NCI-H345 (cell line): ENCODE measurements at regions not wholly inside any gene's neighbourhood (a gene's known extent, or its start where the extent isn't known, plus 50 kb on each side); places are given as distances from the start of the nearest gene placed in this dataset.

ENCODE experiments used
- DNase-seq: peaks from one replicate; lab custom pipeline; 2025; lab: John Stamatoyannopoulos, UW

DNA sequence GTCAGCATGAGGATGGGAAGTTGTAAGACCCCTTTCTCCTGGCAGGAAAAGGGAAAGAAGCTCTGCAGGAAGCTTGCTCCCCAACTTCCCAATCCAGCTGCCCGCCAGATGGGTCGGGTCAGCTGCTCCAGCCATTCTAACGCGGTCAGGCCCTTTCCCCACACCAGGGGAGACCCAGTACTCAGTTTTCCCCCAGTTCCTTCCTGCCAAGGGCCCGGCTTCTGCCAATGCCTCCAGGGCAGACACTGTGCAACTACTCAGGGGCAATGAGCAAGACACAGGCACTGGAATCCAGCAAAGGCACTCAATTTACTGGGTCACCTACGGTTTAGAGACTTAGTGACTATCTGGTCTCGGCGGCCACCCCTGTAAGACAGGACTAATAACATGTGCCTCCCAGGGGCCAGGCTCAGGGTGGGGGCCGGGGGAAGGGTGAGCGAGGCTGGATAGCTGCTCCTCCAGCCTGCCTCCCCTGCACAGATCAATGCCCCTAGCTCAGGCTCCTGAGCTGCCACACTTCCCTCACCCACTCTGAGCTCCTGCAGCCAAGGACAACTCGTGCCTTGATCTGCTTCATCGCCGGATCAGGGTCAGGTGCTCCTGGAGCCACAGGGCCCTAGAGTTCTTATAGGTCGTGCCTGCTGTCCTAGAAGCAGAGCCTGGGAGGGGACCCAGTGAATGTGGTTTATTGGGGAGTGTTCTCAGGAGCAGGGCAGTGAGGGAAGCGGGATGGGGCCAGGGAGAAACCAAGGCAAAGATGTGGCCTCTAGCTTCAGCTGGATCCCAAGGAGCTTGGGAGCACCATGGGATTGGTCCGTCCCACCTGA is 171.1 kb downstream of the ZFP36L2 start:
- DNase-seq, result no peak

- DNase-seq, result no peak
Observed at GRCh38 chr2:43054367-43054766, 172.0 kb downstream of the ZFP36L2 start.

DNA sequence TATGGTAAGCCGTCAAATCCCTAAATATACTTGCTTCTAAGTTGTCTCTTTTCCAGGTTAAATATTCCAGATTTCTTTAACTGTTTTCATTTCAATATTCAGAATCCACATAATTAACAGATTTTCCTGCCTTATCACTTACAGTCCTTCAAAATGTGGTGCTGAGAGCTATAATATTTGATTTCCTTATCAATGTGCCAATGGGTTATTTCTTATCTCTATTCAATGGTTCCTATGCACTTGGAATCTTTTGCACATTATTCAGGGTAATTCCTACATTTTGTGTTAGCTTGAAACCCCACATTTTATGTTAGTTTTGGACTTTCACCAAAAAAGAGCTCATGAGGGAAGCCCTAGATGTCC is 173.5 kb downstream of the ZFP36L2 start:
- no peak for DNase-seq

DNA sequence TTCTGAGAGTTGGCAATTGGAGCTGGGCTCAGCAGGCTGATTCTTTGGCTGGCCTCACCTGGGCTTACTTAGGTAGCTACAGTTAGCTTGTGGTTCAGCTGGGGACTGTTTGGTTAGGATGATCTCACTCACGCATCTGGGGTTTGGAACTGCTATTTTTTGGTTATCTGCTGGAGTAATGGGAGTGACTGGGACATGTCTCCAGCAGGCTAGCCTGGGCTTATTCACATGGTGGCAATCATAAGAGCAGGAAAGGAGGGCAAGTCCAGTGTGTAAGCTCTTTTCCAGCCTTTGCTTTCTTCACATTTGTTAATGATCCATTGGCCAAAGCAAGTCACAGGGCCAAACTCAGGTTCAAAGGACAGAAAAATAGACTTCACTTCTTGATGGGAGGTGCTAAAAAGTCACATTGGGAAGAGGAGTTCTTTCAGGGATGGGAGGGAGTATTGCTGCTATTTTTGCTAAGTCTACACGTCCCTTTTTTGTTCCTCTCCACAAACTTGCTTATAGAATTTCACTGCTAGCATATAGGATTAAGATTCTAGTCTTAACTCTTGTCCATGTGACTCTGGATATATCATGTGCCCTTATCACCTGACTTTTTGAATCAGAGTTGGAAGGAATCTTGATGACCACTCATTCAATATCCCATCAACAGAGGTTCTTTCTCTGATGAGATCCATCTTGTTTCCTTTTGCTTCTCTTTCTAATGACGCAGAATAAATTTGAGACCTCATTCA is 174.0 kb downstream of the ZFP36L2 start:
- DNase-seq, result no peak

- DNase-seq, result no peak
Observed at GRCh38 chr2:43051338-43051737, 175.1 kb downstream of the ZFP36L2 start.

- DNase-seq, result no peak
Observed at GRCh38 chr2:43050866-43051265, 175.5 kb downstream of the ZFP36L2 start.

- DNase-seq, result no peak
Observed at GRCh38 chr2:43049836-43050801, 176.3 kb downstream of the ZFP36L2 start.

- no peak for DNase-seq
Observed at GRCh38 chr2:43047187-43047780, 179.1 kb downstream of the ZFP36L2 start.

GRCh38 chr2:43045866-43046265 is 180.5 kb downstream of the ZFP36L2 start:
- DNase-seq, result no peak

DNA sequence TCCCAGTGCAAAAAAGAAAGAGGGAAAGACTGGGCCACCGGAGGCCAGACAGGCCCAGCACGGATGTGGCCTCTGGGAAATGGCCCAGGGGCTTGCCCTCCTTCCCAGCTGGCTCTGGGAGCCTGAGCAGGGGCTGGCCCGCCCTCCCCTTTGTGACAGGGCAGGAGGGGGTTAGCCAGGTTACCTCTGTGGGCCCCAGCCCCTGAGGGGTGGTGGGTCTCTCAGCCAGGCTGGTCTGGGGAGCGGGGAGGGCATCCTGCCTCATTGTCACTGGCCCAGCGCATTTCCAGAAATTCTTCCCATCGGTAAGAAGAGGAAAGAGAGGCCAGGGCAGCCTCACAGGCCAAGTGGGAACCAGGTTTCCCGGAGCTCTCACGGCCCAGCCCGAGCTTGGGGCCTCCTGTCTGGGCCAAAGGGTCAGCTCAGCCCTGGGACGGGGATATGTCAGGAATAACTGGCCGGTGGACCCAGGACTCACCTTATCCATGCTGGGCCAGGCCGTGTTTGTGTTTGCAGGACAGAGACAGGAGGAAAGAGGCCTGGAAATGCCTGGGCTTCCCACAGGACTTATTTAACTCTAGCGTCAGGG is 182.2 kb downstream of the ZFP36L2 start:
- DNase-seq, result no peak

- no peak for DNase-seq
Observed at GRCh38 chr2:43043553-43043870, 182.9 kb downstream of the ZFP36L2 start.

GRCh38 chr2:43041661-43042360 is 184.6 kb downstream of the ZFP36L2 start:
- DNase-seq, result no peak

GRCh38 chr2:43041173-43041591 is 185.2 kb downstream of the ZFP36L2 start:
- DNase-seq, result no peak

- DNase-seq, result no peak
Observed at GRCh38 chr2:43040084-43040854, 186.1 kb downstream of the ZFP36L2 start.

GRCh38 chr2:43039376-43040080 is 186.9 kb downstream of the ZFP36L2 start:
- no peak for DNase-seq

- DNase-seq, result no peak
Observed at GRCh38 chr2:43038696-43039094, 187.7 kb downstream of the ZFP36L2 start.

DNA sequence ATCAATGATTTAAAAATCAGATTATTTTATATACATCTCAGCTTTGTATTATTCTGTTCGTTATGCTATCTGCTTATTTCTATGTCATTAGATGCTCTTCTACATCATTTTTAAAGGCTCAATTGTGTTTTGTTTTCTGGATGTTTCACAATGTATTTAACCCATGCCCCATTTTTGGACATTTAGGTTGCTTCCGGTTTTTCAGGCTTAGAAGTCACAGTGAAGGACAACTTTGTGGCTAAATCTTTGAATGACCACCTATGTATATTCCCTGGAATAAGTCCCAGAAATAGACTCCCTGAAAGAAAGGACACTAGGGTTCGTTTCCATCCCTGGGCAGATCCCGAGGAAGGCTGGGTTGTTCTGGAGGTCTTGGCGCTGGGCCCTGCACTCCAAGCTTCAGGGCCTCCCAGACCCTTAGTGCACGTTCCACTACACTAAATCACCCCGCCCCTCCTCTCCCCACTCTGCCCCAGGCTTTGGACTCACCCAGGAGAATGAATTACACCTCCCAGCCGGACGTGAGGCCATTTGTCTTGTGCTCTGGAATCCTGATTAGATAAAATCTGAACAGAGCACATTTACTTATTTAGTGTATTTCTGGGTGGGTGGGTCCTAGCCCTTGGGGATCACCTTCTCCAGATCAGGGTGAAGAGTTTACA is 188.2 kb downstream of the ZFP36L2 start:
- no peak for DNase-seq

GRCh38 chr2:43035922-43036321 is 190.5 kb downstream of the ZFP36L2 start:
- no peak for DNase-seq

DNA sequence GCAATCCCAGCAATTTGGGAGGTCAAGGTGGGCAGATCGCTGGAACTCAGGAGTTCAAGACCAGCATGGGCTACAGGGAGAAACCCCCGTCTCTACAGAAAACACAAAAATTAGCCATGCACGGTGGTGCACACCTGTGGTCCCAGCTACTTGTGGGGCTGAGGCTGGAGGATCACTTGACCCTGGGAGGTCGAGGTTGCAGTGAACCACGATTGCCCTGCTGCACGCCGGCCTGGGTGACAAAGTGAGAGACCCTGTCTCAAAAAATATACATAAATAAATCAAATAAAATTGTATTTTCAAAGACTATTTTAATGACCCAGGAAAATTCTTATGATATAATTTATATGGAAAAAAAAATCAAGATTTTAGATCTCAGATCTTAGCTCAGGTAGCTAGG is 191.5 kb downstream of the ZFP36L2 start:
- DNase-seq, result no peak
